H1 (cell line): ENCODE measurements at regions not wholly inside any gene's neighbourhood (a gene's known extent, or its start where the extent isn't known, plus 50 kb on each side); places are given as distances from the start of the nearest gene placed in this dataset.

Experiments used
- CTCF ChIA-PET: fragments of 300-600 bp; sonication (Branson Sonifier 250); formaldehyde crosslinking; loops from one replicate; lab custom pipeline; 2021; ENCODE audit not compliant: partially characterized antibody; lab: Charles Lee
- POLR2A ChIA-PET: fragments of 300-600 bp; sonication (Branson Sonifier 250); formaldehyde crosslinking; loops from one replicate; lab custom pipeline; 2021; ENCODE audit warnings: inconsistent platforms; ENCODE audit not compliant: partially characterized antibody; lab: Charles Lee
- DNase-seq, 2 experiments: peaks; one replicate each; pipeline versions ENCODE4 v3.0.0 to v3.0.0-alpha.2; 2010 to 2022; ENCODE audit warnings: low spot score in 2 of 2, low read depth in 1 of 2, mixed read lengths in 1 of 2
- FAIRE-seq: peaks from 2 replicates; lab custom pipeline; 2011; peaks lifted over from hg19 to GRCh38; lab: Jason Lieb, UNC
- H2AFZ ChIP-seq: 2 replicates; pipeline ENCODE4 v1.8.1; 2012; ENCODE audit warnings: low read length, inconsistent platforms
- H2AK5ac ChIP-seq: 2 replicates; pipeline ENCODE4 v1.6.1; 2013; ENCODE audit warnings: low read depth, low read length
- H2BK120ac ChIP-seq: replicated peaks from 2 replicates; pipeline ENCODE3; 2013; ENCODE audit warnings: low read depth, low read length, inconsistent platforms
- H2BK12ac ChIP-seq: 2 replicates; pipeline ENCODE4 v1.6.1; 2013; ENCODE audit warnings: low read depth, low read length
- H2BK15ac ChIP-seq: 2 replicates; pipeline ENCODE4 v1.6.1; 2013; ENCODE audit warnings: low read length
- H2BK20ac ChIP-seq: 2 replicates; pipeline ENCODE4 v1.6.1; 2013; ENCODE audit warnings: low read length
- H2BK5ac ChIP-seq: 2 replicates; pipeline ENCODE4 v1.6.1; 2013; ENCODE audit warnings: low read depth, low read length
- H3K14ac ChIP-seq: 2 replicates; pipeline ENCODE4 v1.6.1; 2013; ENCODE audit warnings: inconsistent platforms; ENCODE audit not compliant: insufficient read length
- H3K18ac ChIP-seq: 2 replicates; pipeline ENCODE4 v1.6.1; 2013; ENCODE audit warnings: low read length; ENCODE audit errors: extremely low read depth
- H3K23ac ChIP-seq: 2 replicates; pipeline ENCODE4 v1.6.1; 2013; ENCODE audit warnings: inconsistent platforms; ENCODE audit not compliant: insufficient read length
- H3K23me2 ChIP-seq: 2 replicates; pipeline ENCODE4 v1.6.1; 2013; ENCODE audit warnings: low read depth, low read length
- H3K27ac ChIP-seq: 2 replicates; pipeline ENCODE4 v1.6.1; 2011; ENCODE audit warnings: low read depth, low read length, inconsistent platforms
- H3K27me3 ChIP-seq, 4 experiments: replicated peaks in 1 of 4; 1 replicate in 1 of 4; 2 replicates in 3 of 4; pipeline versions ENCODE4 v1.6.1 to v1.8.1; 2011 to 2013; ENCODE audit warnings: low read length in 3 of 4, mild to moderate bottlenecking in 3 of 4, inconsistent platforms in 2 of 4, mixed read lengths in 2 of 4, moderate library complexity in 1 of 4; ENCODE audit not compliant: control insufficient read depth in 3 of 4, insufficient read depth in 3 of 4; ENCODE audit errors: extremely low read depth in 1 of 4
- H3K36me3 ChIP-seq, 4 experiments: 2 replicates each; pipeline versions ENCODE4 v1.6.1 to v1.8.1; 2011 to 2013; ENCODE audit warnings: mild to moderate bottlenecking in 4 of 4, low read length in 3 of 4, moderate library complexity in 2 of 4, control low read depth in 1 of 4, inconsistent platforms in 1 of 4; ENCODE audit not compliant: insufficient read depth in 4 of 4, control insufficient read depth in 2 of 4
- H3K4ac ChIP-seq: replicated peaks from 2 replicates; pipeline ENCODE3; 2013; ENCODE audit warnings: low read length, low read depth, mixed read lengths, inconsistent platforms; ENCODE audit not compliant: insufficient read length
- H3K4me1 ChIP-seq, 4 experiments: replicated peaks in 1 of 4; 1 replicate in 1 of 4; 2 replicates in 3 of 4; pipeline versions ENCODE4 v1.6.1 to v1.8.1; 2011 to 2013; ENCODE audit warnings: low read length in 3 of 4, inconsistent platforms in 2 of 4, mixed read lengths in 1 of 4; ENCODE audit not compliant: insufficient read depth in 4 of 4, control insufficient read depth in 3 of 4
- H3K4me2 ChIP-seq, 2 experiments: 2 replicates each; pipeline versions ENCODE4 v1.6.1 to v1.8.1; 2011 to 2013; ENCODE audit warnings: low read depth in 2 of 2, low read length in 2 of 2, control low read depth in 1 of 2, inconsistent platforms in 1 of 2, mild to moderate bottlenecking in 1 of 2; ENCODE audit not compliant: insufficient read depth in 1 of 2
- H3K4me3 ChIP-seq, 4 experiments: fragments of 200-600, 300-600 bp in 1 of 4; sonication (generic), shearing (Covaris generic), sonication (Bioruptor Twin) in 1 of 4; 2 replicates each; pipeline versions ENCODE4 v1.5.1 to v1.8.1; 2011 to 2016; ENCODE audit warnings: low read length in 4 of 4, low read depth in 3 of 4, control low read depth in 2 of 4, inconsistent platforms in 2 of 4, mild to moderate bottlenecking in 2 of 4, mixed read lengths in 1 of 4, moderate library complexity in 1 of 4; ENCODE audit not compliant: insufficient read depth in 2 of 4; ENCODE audit errors: extremely low read depth in 1 of 4
- H3K56ac ChIP-seq: replicated peaks from 2 replicates; pipeline ENCODE3; 2013; ENCODE audit warnings: low read depth, mild to moderate bottlenecking, mixed read lengths, low read length, inconsistent platforms; ENCODE audit not compliant: insufficient read length
- H3K79me1 ChIP-seq: 2 replicates; pipeline ENCODE4 v1.6.1; 2013; ENCODE audit warnings: low read depth, low read length, control low read depth
- H3K79me2 ChIP-seq, 2 experiments: 2 replicates each; pipeline versions ENCODE4 v1.6.1 to v1.8.1; 2012 to 2013; ENCODE audit warnings: low read length in 2 of 2, mild to moderate bottlenecking in 2 of 2, inconsistent platforms in 1 of 2; ENCODE audit not compliant: insufficient read depth in 2 of 2, control insufficient read depth in 1 of 2
- H3K9ac ChIP-seq, 4 experiments: replicated peaks in 1 of 4; 1 replicate in 1 of 4; 2 replicates in 3 of 4; pipeline versions ENCODE4 v1.6.1 to v1.8.1; 2011 to 2013; ENCODE audit warnings: low read depth in 3 of 4, low read length in 3 of 4, control low read depth in 2 of 4, mild to moderate bottlenecking in 2 of 4, moderate library complexity in 2 of 4, inconsistent platforms in 1 of 4; ENCODE audit errors: extremely low read depth in 1 of 4
- H3K9me3 ChIP-seq, 2 experiments: 2 replicates each; pipeline versions ENCODE4 v1.6.1 to v1.8.1; 2012 to 2013; ENCODE audit warnings: mild to moderate bottlenecking in 2 of 2, moderate library complexity in 2 of 2, control low read depth in 1 of 2, inconsistent platforms in 1 of 2, low read depth in 1 of 2, low read length in 1 of 2, mixed read lengths in 1 of 2; ENCODE audit not compliant: insufficient read depth in 2 of 2
- H4K20me1 ChIP-seq, 2 experiments: replicated peaks in 1 of 2; 2 replicates each; pipeline versions ENCODE3 to v1.8.1; 2011 to 2013; ENCODE audit warnings: inconsistent platforms in 2 of 2, low read length in 2 of 2, mild to moderate bottlenecking in 1 of 2; ENCODE audit not compliant: insufficient read depth in 2 of 2, control insufficient read depth in 1 of 2
- H4K5ac ChIP-seq: 2 replicates; pipeline ENCODE4 v1.6.1; 2013; ENCODE audit warnings: low read length, low read depth, mixed read lengths, inconsistent platforms; ENCODE audit not compliant: insufficient read length
- H4K8ac ChIP-seq: 2 replicates; pipeline ENCODE4 v1.8.0; 2013; ENCODE audit warnings: mild to moderate bottlenecking, moderate library complexity, low read length, inconsistent platforms; ENCODE audit not compliant: insufficient read depth; ENCODE audit errors: extremely low read depth
- H4K91ac ChIP-seq: replicated peaks from 2 replicates; pipeline ENCODE3; 2013; ENCODE audit warnings: low read length, mixed read lengths, inconsistent platforms; ENCODE audit not compliant: insufficient read length
- GTF2F1 ChIP-seq: IDR thresholded peaks from 2 replicates; pipeline ENCODE4 v1.6.1; 2012; ENCODE audit warnings: low read depth, low read length, improper control_type of control experiment, borderline replicate concordance
- KDM1A ChIP-seq: fragments of 200-600, 300-600 bp; sonication (generic); IDR thresholded peaks from 2 replicates; pipeline ENCODE4 v1.7.1; 2016; ENCODE audit warnings: mild to moderate bottlenecking, low read length, borderline replicate concordance
- WGBS, 2 experiments: shearing (Covaris generic) in 1 of 2; methylation state at CpG; one replicate each; pipeline versions ENCODE4 v1.1.6 to v1.1.7; 2013 to 2015; ENCODE audit warnings: low lambda C conversion rate in 2 of 2, mixed read lengths in 2 of 2, inconsistent platforms in 1 of 2, low coverage in 1 of 2, missing lambda C conversion rate in 1 of 2; ENCODE audit not compliant: insufficient replicate concordance in 2 of 2, insufficient coverage in 1 of 2, insufficient read length in 1 of 2; ENCODE audit errors: extremely low coverage in 1 of 2, missing lambda C conversion rate in 1 of 2; 5-methylcytosine and 5-hydroxymethylcytosine counted together

DNA sequence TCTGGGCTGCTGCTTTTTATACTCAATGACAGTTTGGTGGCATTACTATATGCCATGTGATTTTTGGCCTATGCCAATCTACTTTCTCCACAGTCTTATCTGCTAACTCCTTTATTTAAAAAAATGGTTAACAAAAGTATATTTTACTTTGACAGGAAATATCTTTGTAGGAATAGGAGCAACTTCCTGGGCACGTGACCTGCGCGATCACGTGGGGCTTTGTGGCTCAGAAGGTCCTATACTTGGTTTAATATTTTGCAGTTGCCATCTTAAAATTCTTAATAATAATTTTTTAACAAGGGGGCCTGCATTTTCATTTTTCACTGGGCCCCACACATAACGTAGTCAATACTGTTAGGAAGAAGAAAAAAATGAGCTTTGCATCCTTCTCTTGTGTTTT lies 249.7 kb downstream of the ACTR3 start:
- Histone ChIP-seq H4K5ac (no peak overlapping the region), H3K27me3 (no peaks in the 10 kb centered on the region; a peak in 1 of 7 replicates), H2BK15ac (no peak overlapping the region), H3K23ac (no peak overlapping the region), H2BK5ac (no peak overlapping the region), H3K4ac (no peak overlapping the region), H3K79me1 (no peaks in the 10 kb centered on the region), H3K23me2 (no peaks in the 10 kb centered on the region), H3K4me3 (no peak overlapping the region), H2AK5ac (no peak overlapping the region), H3K56ac (no peak overlapping the region), H3K9me3 (no peaks in the 10 kb centered on the region; a peak in 2 of 4 replicates), H2AFZ (no peak overlapping the region), H3K79me2 (no peaks in the 10 kb centered on the region), H3K18ac (no peak overlapping the region), H4K8ac (no peak overlapping the region), H3K4me2 (no peak overlapping the region), H3K9ac (no peak overlapping the region), H3K4me1 (no peaks in the 10 kb centered on the region), H3K14ac (no peak overlapping the region), H3K36me3 (no peaks in the 10 kb centered on the region), H2BK20ac (no peak overlapping the region), H3K27ac (no peak overlapping the region), H4K20me1 (no peaks in the 10 kb centered on the region), H2BK120ac (no peak overlapping the region), H4K91ac (no peak overlapping the region), H2BK12ac (no peak overlapping the region)
- POLR2A ChIA-PET = no interaction called here
- FAIRE-seq (no peak), DNase-seq (no peak)
- CTCF ChIA-PET = no interaction called here
- WGBS, 2 experiments = 96% methylated on average over 5 of the region's 5 CpGs; no CpG with 5 or more reads in 1 of the 2 experiments
- no peak for TF ChIP-seq GTF2F1
- TF ChIP-seq KDM1A = no peak
